A549 (cell line): ENCODE measurements at regions not wholly inside any gene's neighbourhood (a gene's known extent, or its start where the extent isn't known, plus 50 kb on each side); places are given as distances from the start of the nearest gene placed in this dataset.
A peak's percentile ranks its signal among the peaks of the same experiment; 100 is the strongest.
"Not testable (repeated sequence)": the region's sequence is repeated elsewhere in the genome, so short reads cannot be mapped to it uniquely, and the experiment has no call there.

Experiments
- ATAC-seq, 2 experiments: fragments of 200-7000 bp in 1 of 2; fragments of >200 bp in 1 of 2; cut with Nextera tagmentation in 1 of 2; cut with Tn5 transposase in 1 of 2; 3 replicates each; pipeline versions ENCODE4 v1.8.0 to v1.9.1; 2018 to 2020; ENCODE audit warnings: mild to moderate bottlenecking in 1 of 2, moderate library complexity in 1 of 2
- CTCF ChIA-PET: fragments of 300-600 bp; sonication (Branson Sonifier 250); formaldehyde crosslinking; extraction: SDS; loops from one replicate; lab custom pipeline; 2021; ENCODE audit warnings: antibody characterized with exemption, inconsistent platforms; lab: Yijun Ruan, JAX
- POLR2A ChIA-PET: fragments of 350-600 bp; formaldehyde crosslinking; extraction: SDS; loops from one replicate; lab custom pipeline; 2021; ENCODE audit warnings: antibody characterized with exemption, inconsistent platforms; lab: Yijun Ruan, JAX
- DNase-seq, 2 experiments: peaks; one replicate each; pipeline versions ENCODE4 v3.0.0 to v3.0.0-alpha.2; 2011 to 2016; ENCODE audit warnings: low read depth in 1 of 2, low spot score in 1 of 2
- FAIRE-seq: peaks from 2 replicates; lab custom pipeline; 2011; peaks lifted over from hg19 to GRCh38; lab: Jason Lieb, UNC
- H3K27ac ChIP-seq, 2 experiments: fragments of >200 bp; sonication (Bioruptor Twin); formaldehyde crosslinking; 3 replicates each; pipeline ENCODE4 v1.5.1; 2016 to 2017
- H3K4me1 ChIP-seq: fragments of >200 bp; sonication (Bioruptor Twin); formaldehyde crosslinking; 3 replicates; pipeline ENCODE4 v1.6.1; 2016
- H3K4me2 ChIP-seq: fragments of >200 bp; sonication (Bioruptor Twin); formaldehyde crosslinking; 3 replicates; pipeline ENCODE4 v1.6.1; 2016
- H3K4me3 ChIP-seq: fragments of >200 bp; sonication (Bioruptor Twin); formaldehyde crosslinking; 3 replicates; pipeline ENCODE4 v1.5.1; 2016
- H3K9me3 ChIP-seq: fragments of >200 bp; sonication (Bioruptor Twin); formaldehyde crosslinking; 3 replicates; pipeline ENCODE4 v1.6.1; 2016
- EHMT2 ChIP-seq: fragments of 200-600 bp; sonication (generic); IDR thresholded peaks from 2 replicates; pipeline ENCODE4 v1.6.1; 2016; ENCODE audit warnings: antibody characterized with exemption, low read depth, mild to moderate bottlenecking, moderate library complexity
- ESRRA ChIP-seq: fragments of 150-350 bp; IDR thresholded peaks from 2 replicates; pipeline ENCODE4 v1.6.1; 2014; ENCODE audit warnings: mild to moderate bottlenecking, low read length, borderline replicate concordance
- FOSB ChIP-seq: fragments of 250-450 bp; sonication (Bioruptor Pico); IDR thresholded peaks from 2 replicates; pipeline ENCODE4 v1.5.0; 2020; ENCODE audit warnings: mild to moderate bottlenecking, moderate library complexity
- JUNB ChIP-seq: fragments of >200 bp; sonication (Bioruptor Twin); formaldehyde crosslinking; IDR thresholded peaks from 2 replicates; pipeline ENCODE4 v1.6.1; 2016
- KDM5A ChIP-seq: fragments of 200-600 bp; sonication (generic); IDR thresholded peaks from 2 replicates; pipeline ENCODE4 v1.6.1; 2016; ENCODE audit warnings: antibody characterized with exemption, mild to moderate bottlenecking
- MAFK ChIP-seq: fragments of 450-650 bp; IDR thresholded peaks from 2 replicates; pipeline ENCODE4 v1.6.1; 2014; ENCODE audit not compliant: partially characterized antibody
- NPAS2 ChIP-seq: fragments of 250-450 bp; sonication (Bioruptor Pico); IDR thresholded peaks from 2 replicates; pipeline ENCODE4 v1.8.0; 2022; ENCODE audit warnings: mild to moderate bottlenecking, moderate library complexity, borderline replicate concordance
- POLR2A ChIP-seq: IDR thresholded peaks from 2 replicates; pipeline ENCODE4 v1.6.1; 2012; ENCODE audit warnings: mild to moderate bottlenecking, low read length
- POLR2AphosphoS2 ChIP-seq: conservative IDR thresholded peaks from 2 replicates; pipeline ENCODE4 v1.6.1; 2012; ENCODE audit warnings: low read length, improper control_type of control experiment, inconsistent platforms
- RARB ChIP-seq: fragments of 250-450 bp; sonication (Bioruptor Pico); IDR thresholded peaks from 2 replicates; pipeline ENCODE4 v1.8.0; 2021; ENCODE audit warnings: mild to moderate bottlenecking, moderate library complexity
- RNF2 ChIP-seq: fragments of 200-600 bp; sonication (generic); IDR thresholded peaks from 2 replicates; pipeline ENCODE4 v1.6.1; 2016; ENCODE audit warnings: low read depth, mild to moderate bottlenecking, antibody characterized with exemption, moderate library complexity, borderline replicate concordance
- SREBF2 ChIP-seq: fragments of 450-650 bp; IDR thresholded peaks from 2 replicates; pipeline ENCODE4 v1.6.1; 2014; ENCODE audit warnings: mild to moderate bottlenecking, moderate library complexity
- TFCP2L1 ChIP-seq: fragments of 250-450 bp; sonication (Bioruptor Pico); IDR thresholded peaks from 2 replicates; pipeline ENCODE4 v1.5.0; 2021; ENCODE audit warnings: mild to moderate bottlenecking
- WGBS: methylation state at CpG from one replicate; pipeline ENCODE4 v1.1.6; 2017; ENCODE audit errors: missing lambda C conversion rate; 5-methylcytosine and 5-hydroxymethylcytosine counted together
- TF ChIP-seq, protein P1 (sequence below): fragments of 450-650 bp; IDR thresholded peaks from 2 replicates; pipeline ENCODE4 v1.6.1; 2014; ENCODE audit warnings: antibody characterized with exemption
- TF ChIP-seq, protein P2 (sequence below): fragments of >200 bp; sonication (Bioruptor Twin); formaldehyde crosslinking; IDR thresholded peaks from 2 replicates; pipeline ENCODE4 v1.6.1; 2016
- TF ChIP-seq, protein P3 (sequence below): fragments of 250-450 bp; sonication (Bioruptor Pico); IDR thresholded peaks from 2 replicates; pipeline ENCODE4 v1.5.0; 2021; ENCODE audit warnings: mild to moderate bottlenecking, moderate library complexity, borderline replicate concordance
- TF ChIP-seq, protein P4 (sequence below): IDR thresholded peaks from 2 replicates; pipeline ENCODE4 v1.6.1; 2012

DNA sequence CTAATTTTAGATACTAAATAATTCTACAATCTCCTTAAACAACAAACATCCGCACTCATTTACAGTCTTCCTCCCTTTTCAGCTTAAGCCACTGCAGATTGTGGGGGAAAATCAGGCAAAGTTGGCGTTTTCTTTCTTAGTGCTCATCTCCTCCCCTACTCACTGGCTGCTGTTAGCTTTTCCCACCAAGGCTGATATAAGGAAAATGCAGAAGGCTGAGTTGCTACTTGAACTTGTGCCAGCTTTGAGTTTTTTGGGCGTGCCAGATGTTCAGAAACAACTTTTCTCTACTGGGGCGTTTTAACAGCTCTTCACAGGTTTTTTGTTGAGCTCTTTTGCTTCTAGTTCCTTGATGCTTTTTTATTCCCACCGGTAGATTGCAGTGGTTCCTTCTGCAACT lies 222.0 kb downstream of the PYDC2 start:
- no peak for DNase-seq
- 31% methylated on average over 5 of the region's 5 CpGs for WGBS

DNA sequence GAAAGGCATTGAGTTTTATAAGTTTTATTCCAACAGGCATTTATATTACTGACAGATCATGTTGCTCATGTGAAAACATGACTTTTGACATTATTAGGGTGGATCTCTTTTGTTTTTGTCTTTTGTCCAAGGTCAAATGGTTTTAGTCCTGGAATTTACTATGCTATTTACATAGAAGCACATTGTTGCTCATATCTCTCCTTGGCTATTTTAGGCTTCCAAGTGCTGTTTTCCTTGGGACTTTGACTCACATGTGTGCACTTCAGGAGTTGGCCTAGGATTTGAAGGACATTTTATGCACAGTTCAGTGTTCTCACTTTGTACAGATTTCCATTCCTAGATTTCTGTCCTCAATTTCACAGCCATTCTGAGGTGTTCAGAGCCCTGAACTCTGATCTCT lies 225.7 kb downstream of the PYDC2 start:
- Histone ChIP-seq H3K4me1 (no peaks in the 10 kb centered on the region), H3K9me3 (no peaks in the 10 kb centered on the region), H3K27ac (no peak overlapping the region), H3K4me3 (no peak overlapping the region), H3K4me2 (no peak overlapping the region)
- TF ChIP-seq KDM5A, result no peak
- TF ChIP-seq, protein P1, sequence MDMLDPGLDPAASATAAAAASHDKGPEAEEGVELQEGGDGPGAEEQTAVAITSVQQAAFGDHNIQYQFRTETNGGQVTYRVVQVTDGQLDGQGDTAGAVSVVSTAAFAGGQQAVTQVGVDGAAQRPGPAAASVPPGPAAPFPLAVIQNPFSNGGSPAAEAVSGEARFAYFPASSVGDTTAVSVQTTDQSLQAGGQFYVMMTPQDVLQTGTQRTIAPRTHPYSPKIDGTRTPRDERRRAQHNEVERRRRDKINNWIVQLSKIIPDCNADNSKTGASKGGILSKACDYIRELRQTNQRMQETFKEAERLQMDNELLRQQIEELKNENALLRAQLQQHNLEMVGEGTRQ, result no peak
- TF ChIP-seq, protein P2, sequence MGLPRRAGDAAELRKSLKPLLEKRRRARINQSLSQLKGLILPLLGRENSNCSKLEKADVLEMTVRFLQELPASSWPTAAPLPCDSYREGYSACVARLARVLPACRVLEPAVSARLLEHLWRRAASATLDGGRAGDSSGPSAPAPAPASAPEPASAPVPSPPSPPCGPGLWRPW, result no peak
- POLR2A ChIA-PET, result no interaction called here
- DNase-seq (no peak), FAIRE-seq (no peak), ATAC-seq (no peak)
- CTCF ChIA-PET, result no interaction called here

More for the DNA sequence above, 222.0 kb downstream of the PYDC2 start:
- no peak for FAIRE-seq
- Histone ChIP-seq H3K4me2 (no peak overlapping the region), H3K4me3 (no peak overlapping the region), H3K4me1 (no peaks in the 10 kb centered on the region), H3K9me3 (no peaks in the 10 kb centered on the region), H3K27ac (no peak overlapping the region)
- ChIA-PET POLR2A (no interaction called here), CTCF (no interaction called here)
- no peak for ATAC-seq
- TF ChIP-seq NPAS2 (CRISPR knock-in tag) (no peak), MAFK (no peak)

DNA sequence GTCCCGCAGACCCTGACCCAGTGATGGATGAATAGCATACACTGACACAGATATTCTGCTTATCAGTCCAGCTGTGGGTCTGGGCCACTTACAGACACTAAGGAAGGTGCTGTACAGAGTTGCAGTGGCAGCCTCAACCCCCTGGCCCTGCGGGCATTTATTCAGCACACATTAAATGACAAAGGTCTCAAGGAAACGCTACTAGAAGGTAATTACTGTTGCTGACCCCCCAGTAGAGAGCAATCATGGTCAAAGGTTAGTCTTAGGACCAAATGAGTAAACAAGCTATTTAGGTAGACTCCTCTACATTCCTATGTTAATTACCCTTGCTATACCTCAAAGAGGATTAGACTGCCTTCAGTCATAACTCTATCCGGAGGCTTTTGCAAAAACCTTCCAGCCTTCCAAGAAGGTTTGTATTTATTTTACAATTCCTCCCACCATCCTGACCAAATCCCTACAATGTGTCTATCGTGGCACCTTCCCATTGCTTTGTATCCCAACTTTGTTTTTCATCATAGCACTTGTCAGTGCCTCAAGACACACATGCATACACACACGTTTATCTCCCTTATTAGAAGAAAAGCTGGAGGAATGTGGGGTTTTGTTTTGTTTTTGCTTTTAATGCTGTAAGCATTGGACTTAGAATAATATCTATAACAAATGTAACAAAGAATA lies 227.9 kb downstream of the PYDC2 start:
- ATAC-seq (no peak), FAIRE-seq (no peak), DNase-seq (no peak)
- WGBS, result 15% methylated on average over 6 of the region's 6 CpGs
- TF ChIP-seq RNF2 (no peak), POLR2A (no peak), POLR2AphosphoS2 (no peak), ESRRA (no peak), SREBF2 (no peak), RARB (no peak), TFCP2L1 (CRISPR knock-in tag) (no peak)
- TF ChIP-seq, protein P3, sequence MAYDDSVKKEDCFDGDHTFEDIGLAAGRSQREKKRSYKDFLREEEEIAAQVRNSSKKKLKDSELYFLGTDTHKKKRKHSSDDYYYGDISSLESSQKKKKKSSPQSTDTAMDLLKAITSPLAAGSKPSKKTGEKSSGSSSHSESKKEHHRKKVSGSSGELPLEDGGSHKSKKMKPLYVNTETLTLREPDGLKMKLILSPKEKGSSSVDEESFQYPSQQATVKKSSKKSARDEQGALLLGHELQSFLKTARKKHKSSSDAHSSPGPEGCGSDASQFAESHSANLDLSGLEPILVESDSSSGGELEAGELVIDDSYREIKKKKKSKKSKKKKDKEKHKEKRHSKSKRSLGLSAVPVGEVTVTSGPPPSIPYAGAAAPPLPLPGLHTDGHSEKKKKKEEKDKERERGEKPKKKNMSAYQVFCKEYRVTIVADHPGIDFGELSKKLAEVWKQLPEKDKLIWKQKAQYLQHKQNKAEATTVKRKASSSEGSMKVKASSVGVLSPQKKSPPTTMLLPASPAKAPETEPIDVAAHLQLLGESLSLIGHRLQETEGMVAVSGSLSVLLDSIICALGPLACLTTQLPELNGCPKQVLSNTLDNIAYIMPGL (CRISPR knock-in tag), result no peak
- no peaks in the 10 kb centered on the region for H3K4me1 ChIP-seq
- POLR2A ChIA-PET, result no interaction called here
- H3K4me3 ChIP-seq, result no peak overlapping the region
- CTCF ChIA-PET, result no interaction called here
- H3K27ac ChIP-seq, result no peak overlapping the region
- no peaks in the 10 kb centered on the region for H3K9me3 ChIP-seq
- no peak overlapping the region for H3K4me2 ChIP-seq

DNA sequence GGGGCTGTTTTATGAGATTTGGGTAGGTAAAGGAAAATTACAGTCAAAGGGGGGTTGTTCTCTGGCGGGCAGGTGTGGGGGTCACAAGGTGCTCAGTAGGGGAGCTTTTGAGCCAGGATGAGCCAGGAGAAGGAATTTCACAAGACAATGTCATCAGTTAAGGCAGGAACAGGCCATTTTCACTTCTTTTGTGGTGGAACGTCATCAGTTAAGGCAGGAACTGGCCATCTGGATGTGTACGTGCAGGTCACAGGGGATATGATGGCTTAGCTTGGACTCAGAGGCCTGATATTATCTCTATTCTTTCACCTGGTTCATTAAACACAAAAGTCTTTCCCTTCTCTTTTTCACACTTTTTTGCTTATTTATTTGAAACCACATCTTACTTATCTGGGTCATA lies 230.2 kb downstream of the PYDC2 start:
- H3K4me2 ChIP-seq, DNase-seq, ATAC-seq, H3K4me1 ChIP-seq, FAIRE-seq, H3K27ac ChIP-seq, POLR2A ChIA-PET, H3K4me3 ChIP-seq, H3K9me3 ChIP-seq, CTCF ChIA-PET: not testable (repeated sequence)
- 79% methylated on average over 3 of the region's 3 CpGs for WGBS

DNA sequence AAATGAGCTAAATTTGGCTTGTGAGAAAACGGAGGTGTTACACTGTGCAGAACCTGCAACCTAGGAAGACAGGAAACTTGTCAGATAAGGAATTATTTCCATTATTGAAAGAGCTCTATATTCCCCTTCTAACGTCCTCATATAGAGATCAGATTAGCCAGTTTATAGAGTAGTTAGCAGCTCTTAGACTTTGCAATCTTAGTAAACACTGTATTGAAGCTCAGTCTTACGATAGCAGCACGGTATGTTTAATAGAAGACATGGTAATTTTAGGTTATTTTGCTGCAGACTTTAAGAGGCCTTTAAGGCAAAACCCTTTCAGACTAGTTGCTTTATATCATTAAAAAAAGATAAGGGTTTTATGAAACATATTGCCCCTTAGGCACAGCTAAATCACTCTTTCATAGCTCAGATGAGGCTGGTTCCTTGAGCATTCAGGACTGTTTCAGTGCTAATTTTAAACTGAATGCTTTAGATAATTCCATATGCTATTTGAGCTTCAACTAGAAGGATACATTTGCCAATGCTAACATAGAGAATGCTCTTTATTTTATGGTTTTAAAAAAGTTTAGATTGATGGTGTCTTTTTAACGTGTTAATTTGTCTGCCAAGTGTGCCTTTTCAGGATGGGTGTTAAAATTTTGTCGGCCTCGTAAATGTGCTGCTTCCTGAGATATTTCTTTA lies 234.3 kb downstream of the PYDC2 start:
- no peak for FAIRE-seq
- TF ChIP-seq, protein P4, sequence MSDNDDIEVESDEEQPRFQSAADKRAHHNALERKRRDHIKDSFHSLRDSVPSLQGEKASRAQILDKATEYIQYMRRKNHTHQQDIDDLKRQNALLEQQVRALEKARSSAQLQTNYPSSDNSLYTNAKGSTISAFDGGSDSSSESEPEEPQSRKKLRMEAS, result no peak
- no peak for TF ChIP-seq JUNB
- no peak for TF ChIP-seq EHMT2
- TF ChIP-seq TFCP2L1 (CRISPR knock-in tag), result no peak
- no peak for TF ChIP-seq FOSB (CRISPR knock-in tag)
- no peak for DNase-seq
- H3K4me3 ChIP-seq, result no peak overlapping the region
- POLR2A ChIA-PET, result no interaction called here
- no peaks in the 10 kb centered on the region for H3K4me1 ChIP-seq
- no peak for ATAC-seq
- no peak overlapping the region for H3K27ac ChIP-seq
- CTCF ChIA-PET, result no interaction called here
- WGBS, result 36% methylated on average over 7 of the region's 7 CpGs
- peak overlapping the region; percentile 26; the same call in 1 of the 3 replicates for H3K4me2 ChIP-seq
- H3K9me3 ChIP-seq, result no peaks in the 10 kb centered on the region
